ENCODE measurements at regions not wholly inside any gene's neighbourhood (a gene's known extent, or its start where the extent isn't known, plus 50 kb on each side); places are given as distances from the start of the nearest gene placed in this dataset.

- H3K9me3 ChIP-seq (replicated peaks in 1 of 3), result no peaks in the 10 kb centered on the region
- intact Hi-C loops (cut with DNase I), result no loop called here
- no peaks in the 10 kb centered on the region for H3K36me3 ChIP-seq (replicated peaks in 1 of 2)
- H3K4me1 ChIP-seq (replicated peaks in 1 of 2), result no peaks in the 10 kb centered on the region
- no peak overlapping the region for H3K27ac ChIP-seq
- no peaks in the 10 kb centered on the region for H3K27me3 ChIP-seq
- H3K4me3 ChIP-seq, result no peak overlapping the region
- 46 to 60% (median 54%) methylated on average over 4 of the region's 4 CpGs for whole genome bisulfite sequencing, 4 donors
- TF ChIP-seq POLR2A (IDR thresholded peaks at IDR 0.05) (no peak), CTCF (IDR thresholded peaks at IDR 0.05) (no peak)
- no peak for DNase-seq
These were observed 498.1 kb downstream of the KLF5 start for GRCh38 chr13:73556902-73557301.

- no peaks in the 10 kb centered on the region for H3K4me1 ChIP-seq (replicated peaks in 1 of 2)
- 44 to 68% (median 64%) methylated on average over 2 of the region's 2 CpGs for WGBS, 4 donors
- TF ChIP-seq POLR2A (IDR thresholded peaks at IDR 0.05) (no peak), CTCF (IDR thresholded peaks at IDR 0.05) (no peak)
- H3K9me3 ChIP-seq (replicated peaks in 1 of 3), result no peaks in the 10 kb centered on the region
- no peak for DNase-seq
- no peak overlapping the region for H3K4me3 ChIP-seq
- H3K27me3 ChIP-seq, result no peaks in the 10 kb centered on the region
- no peaks in the 10 kb centered on the region for H3K36me3 ChIP-seq (replicated peaks in 1 of 2)
- H3K27ac ChIP-seq, result no peak overlapping the region
- intact Hi-C loops (cut with DNase I), result no loop called here
These were observed 497.3 kb downstream of the KLF5 start for GRCh38 chr13:73556128-73556527.

- Histone ChIP-seq H3K9me3 (replicated peaks in 1 of 3) (no peaks in the 10 kb centered on the region), H3K36me3 (replicated peaks in 1 of 2) (no peaks in the 10 kb centered on the region), H3K4me1 (replicated peaks in 1 of 2) (no peaks in the 10 kb centered on the region), H3K27ac (no peak overlapping the region), H3K27me3 (no peaks in the 10 kb centered on the region), H3K4me3 (no peak overlapping the region)
- DNase-seq, result no peak
- intact Hi-C loops (cut with DNase I), result no loop called here
- TF ChIP-seq POLR2A (IDR thresholded peaks at IDR 0.05) (no peak), CTCF (IDR thresholded peaks at IDR 0.05) (no peak)
- WGBS, 4 donors, result 60 to 70% (median 62%) methylated on average over 2 of the region's 2 CpGs
These were observed 492.9 kb downstream of the KLF5 start for GRCh38 chr13:73551736-73552135.

- no peak overlapping the region for H3K4me3 ChIP-seq
- TF ChIP-seq POLR2A (IDR thresholded peaks at IDR 0.05) (no peak), CTCF (IDR thresholded peaks at IDR 0.05) (no peak)
- H3K27ac ChIP-seq, result no peak overlapping the region
- 68 to 82% (median 72%) methylated on average over 3 of the region's 3 CpGs for whole genome bisulfite sequencing, 4 donors
- intact Hi-C loops (cut with DNase I), result no loop called here
- no peaks in the 10 kb centered on the region for H3K4me1 ChIP-seq (replicated peaks in 1 of 2)
- no peaks in the 10 kb centered on the region for H3K36me3 ChIP-seq (replicated peaks in 1 of 2)
- no peak for DNase-seq
- H3K9me3 ChIP-seq (replicated peaks in 1 of 3), result no peaks in the 10 kb centered on the region
- H3K27me3 ChIP-seq, result no peaks in the 10 kb centered on the region
These were observed 490.9 kb downstream of the KLF5 start for GRCh38 chr13:73549717-73550116.
